Vagina (tissue), 2 donors: ENCODE measurements at regions not wholly inside any gene's neighbourhood (a gene's known extent, or its start where the extent isn't known, plus 50 kb on each side); places are given as distances from the start of the nearest gene placed in this dataset.

Experiments used
- POLR2A ChIP-seq, 2 donors: fragments of 450-650 bp; IDR thresholded peaks; one replicate each; pipeline ENCODE4 v1.6.1; 2017; ENCODE audit warnings: antibody characterized with exemption in 2 of 2, mild to moderate bottlenecking in 2 of 2, moderate library complexity in 2 of 2
- TF ChIP-seq, protein P1 (sequence below), 3 experiments: fragments of 450-650 bp in 2 of 3; fragments of 200-600 bp in 1 of 3; sonication (generic) in 1 of 3; IDR thresholded peaks; one replicate each; pipeline ENCODE4 v1.5.1; 2017 to 2019; ENCODE audit warnings: antibody characterized with exemption in 3 of 3, mild to moderate bottlenecking in 2 of 3, moderate library complexity in 2 of 3

DNA sequence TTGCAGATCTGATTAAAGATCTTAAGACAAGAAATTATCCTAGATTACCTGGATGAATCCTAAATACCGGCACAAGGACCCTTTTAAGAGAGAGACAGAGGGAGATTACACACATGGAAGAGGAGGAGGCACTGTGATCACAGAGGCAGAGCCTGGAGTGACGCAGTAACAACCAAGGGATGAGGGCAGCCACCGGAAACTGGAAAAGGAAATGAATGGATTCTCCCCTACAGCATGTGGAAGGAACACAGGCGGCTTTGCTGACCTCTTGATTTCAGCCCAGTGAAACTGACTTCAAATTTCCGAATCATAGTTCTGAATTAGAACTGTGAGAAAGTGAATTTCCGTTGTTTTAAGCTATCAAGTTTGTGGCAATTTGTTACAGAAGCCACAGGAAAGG lies 50.2 kb upstream of the IVNS1ABP start:
- TF ChIP-seq, protein P1, sequence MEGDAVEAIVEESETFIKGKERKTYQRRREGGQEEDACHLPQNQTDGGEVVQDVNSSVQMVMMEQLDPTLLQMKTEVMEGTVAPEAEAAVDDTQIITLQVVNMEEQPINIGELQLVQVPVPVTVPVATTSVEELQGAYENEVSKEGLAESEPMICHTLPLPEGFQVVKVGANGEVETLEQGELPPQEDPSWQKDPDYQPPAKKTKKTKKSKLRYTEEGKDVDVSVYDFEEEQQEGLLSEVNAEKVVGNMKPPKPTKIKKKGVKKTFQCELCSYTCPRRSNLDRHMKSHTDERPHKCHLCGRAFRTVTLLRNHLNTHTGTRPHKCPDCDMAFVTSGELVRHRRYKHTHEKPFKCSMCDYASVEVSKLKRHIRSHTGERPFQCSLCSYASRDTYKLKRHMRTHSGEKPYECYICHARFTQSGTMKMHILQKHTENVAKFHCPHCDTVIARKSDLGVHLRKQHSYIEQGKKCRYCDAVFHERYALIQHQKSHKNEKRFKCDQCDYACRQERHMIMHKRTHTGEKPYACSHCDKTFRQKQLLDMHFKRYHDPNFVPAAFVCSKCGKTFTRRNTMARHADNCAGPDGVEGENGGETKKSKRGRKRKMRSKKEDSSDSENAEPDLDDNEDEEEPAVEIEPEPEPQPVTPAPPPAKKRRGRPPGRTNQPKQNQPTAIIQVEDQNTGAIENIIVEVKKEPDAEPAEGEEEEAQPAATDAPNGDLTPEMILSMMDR (IDR thresholded peaks at IDR 0.05) = no peak
- no peak for TF ChIP-seq POLR2A (IDR thresholded peaks at IDR 0.05)
